Amygdala (tissue), 56 donors: ENCODE measurements at regions not wholly inside any gene's neighbourhood (a gene's known extent, or its start where the extent isn't known, plus 50 kb on each side); places are given as distances from the start of the nearest gene placed in this dataset.

ENCODE experiments used
- DNase-seq, 56 donors: peaks; one replicate each; lab custom pipeline; 2025; lab: John Stamatoyannopoulos, UW

DNA sequence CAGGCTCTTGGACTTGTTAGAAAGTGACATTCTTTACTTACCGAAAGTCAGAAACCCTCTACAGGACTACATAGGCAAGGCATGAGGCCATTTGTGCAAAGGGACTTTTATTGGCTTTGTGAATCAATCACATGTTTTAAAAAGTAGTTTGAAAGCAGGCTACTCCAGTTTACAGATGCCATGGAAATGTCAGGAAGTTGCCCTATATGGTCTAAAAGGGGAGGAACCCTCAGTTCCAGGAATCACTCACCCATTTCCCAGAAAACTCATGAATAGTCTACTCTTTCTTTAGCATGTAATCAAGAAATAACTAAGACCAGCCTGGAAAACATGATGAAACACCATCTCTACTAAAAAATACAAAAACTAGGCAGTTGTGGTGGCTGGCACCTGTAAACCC, 51.0 kb upstream of the MKRN3 start:
- no peak for DNase-seq

DNA sequence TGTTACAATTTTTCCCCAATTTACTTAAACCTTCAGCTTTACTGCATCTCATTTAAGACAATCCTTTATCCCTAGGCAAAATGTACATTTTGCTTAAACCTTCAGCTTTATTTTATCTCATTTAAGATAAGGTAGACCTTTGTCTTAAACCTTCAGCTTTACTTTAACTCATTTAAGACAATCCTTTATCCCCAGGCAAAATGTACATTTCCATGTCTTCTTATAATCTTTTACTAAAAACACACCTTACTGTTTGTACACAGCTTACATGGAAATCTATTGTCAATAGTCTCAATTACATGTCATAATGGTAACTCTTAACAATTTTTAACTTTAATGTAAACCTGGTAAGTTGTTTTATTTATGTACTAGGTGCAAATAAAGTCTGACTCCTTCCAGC, 58.7 kb upstream of the MKRN3 start:
- no peak for DNase-seq

GRCh38 chr15:23503980-23504379, 56.9 kb upstream of the GOLGA6L2 start:
- DNase-seq, result no peak

DNA sequence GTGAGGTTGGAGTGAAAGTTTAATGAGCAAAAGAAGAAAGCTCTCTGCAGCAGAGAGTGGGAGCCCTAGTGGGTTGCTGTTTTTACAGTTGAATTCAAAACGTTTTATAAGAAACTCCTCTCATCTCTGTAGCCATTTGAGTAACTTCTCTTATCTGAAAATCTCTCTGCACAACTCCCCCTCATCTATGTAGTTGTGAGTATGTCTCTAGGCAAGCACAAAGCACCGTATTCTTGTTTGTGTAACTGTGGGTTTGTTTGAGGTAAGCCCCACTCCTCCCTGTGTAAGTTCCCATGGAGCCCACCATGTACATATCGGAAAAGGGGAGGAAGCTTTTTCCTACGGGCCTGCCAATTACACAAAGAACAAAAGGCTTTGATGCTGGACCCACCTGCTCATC, 56.5 kb upstream of the GOLGA6L2 start:
- DNase-seq, result no peak

GRCh38 chr15:23497710-23498111, 50.7 kb upstream of the GOLGA6L2 start:
- DNase-seq, result peak in 10 of 56 donors; percentile 1 to 39 (median 4)
